ENCODE measurements at regions not wholly inside any gene's neighbourhood (a gene's known extent, or its start where the extent isn't known, plus 50 kb on each side); places are given as distances from the start of the nearest gene placed in this dataset.

- TF ChIP-seq CTCF (IDR thresholded peaks at IDR 0.05) (no peak), EZH2 (IDR thresholded peaks at IDR 0.05) (no peak), EZH2phosphoT487 (IDR thresholded peaks at IDR 0.05) (no peak)
Observed at GRCh38 chr6:25132934-25133333, 146.2 kb upstream of the CARMIL1 start.

All from neural progenitor cell (in vitro differentiated cells).